H1 (cell line): ENCODE measurements at regions not wholly inside any gene's neighbourhood (a gene's known extent, or its start where the extent isn't known, plus 50 kb on each side); places are given as distances from the start of the nearest gene placed in this dataset.

Experiments
- CTCF ChIA-PET: fragments of 300-600 bp; sonication (Branson Sonifier 250); formaldehyde crosslinking; loops from one replicate; lab custom pipeline; 2021; ENCODE audit not compliant: partially characterized antibody; lab: Charles Lee
- POLR2A ChIA-PET: fragments of 300-600 bp; sonication (Branson Sonifier 250); formaldehyde crosslinking; loops from one replicate; lab custom pipeline; 2021; ENCODE audit warnings: inconsistent platforms; ENCODE audit not compliant: partially characterized antibody; lab: Charles Lee
- DNase-seq, 2 experiments: peaks; one replicate each; pipeline versions ENCODE4 v3.0.0 to v3.0.0-alpha.2; 2010 to 2022; ENCODE audit warnings: low spot score in 2 of 2, low read depth in 1 of 2, mixed read lengths in 1 of 2
- FAIRE-seq: peaks from 2 replicates; lab custom pipeline; 2011; peaks lifted over from hg19 to GRCh38; lab: Jason Lieb, UNC
- H2AFZ ChIP-seq: 2 replicates; pipeline ENCODE4 v1.8.1; 2012; ENCODE audit warnings: low read length, inconsistent platforms
- H2AK5ac ChIP-seq: 2 replicates; pipeline ENCODE4 v1.6.1; 2013; ENCODE audit warnings: low read depth, low read length
- H2BK120ac ChIP-seq: replicated peaks from 2 replicates; pipeline ENCODE3; 2013; ENCODE audit warnings: low read depth, low read length, inconsistent platforms
- H2BK12ac ChIP-seq: 2 replicates; pipeline ENCODE4 v1.6.1; 2013; ENCODE audit warnings: low read depth, low read length
- H2BK15ac ChIP-seq: 2 replicates; pipeline ENCODE4 v1.6.1; 2013; ENCODE audit warnings: low read length
- H2BK20ac ChIP-seq: 2 replicates; pipeline ENCODE4 v1.6.1; 2013; ENCODE audit warnings: low read length
- H2BK5ac ChIP-seq: 2 replicates; pipeline ENCODE4 v1.6.1; 2013; ENCODE audit warnings: low read depth, low read length
- H3K14ac ChIP-seq: 2 replicates; pipeline ENCODE4 v1.6.1; 2013; ENCODE audit warnings: inconsistent platforms; ENCODE audit not compliant: insufficient read length
- H3K18ac ChIP-seq: 2 replicates; pipeline ENCODE4 v1.6.1; 2013; ENCODE audit warnings: low read length; ENCODE audit errors: extremely low read depth
- H3K23ac ChIP-seq: 2 replicates; pipeline ENCODE4 v1.6.1; 2013; ENCODE audit warnings: inconsistent platforms; ENCODE audit not compliant: insufficient read length
- H3K23me2 ChIP-seq: 2 replicates; pipeline ENCODE4 v1.6.1; 2013; ENCODE audit warnings: low read depth, low read length
- H3K27ac ChIP-seq: 2 replicates; pipeline ENCODE4 v1.6.1; 2011; ENCODE audit warnings: low read depth, low read length, inconsistent platforms
- H3K27me3 ChIP-seq, 4 experiments: replicated peaks in 1 of 4; 1 replicate in 1 of 4; 2 replicates in 3 of 4; pipeline versions ENCODE4 v1.6.1 to v1.8.1; 2011 to 2013; ENCODE audit warnings: low read length in 3 of 4, mild to moderate bottlenecking in 3 of 4, inconsistent platforms in 2 of 4, mixed read lengths in 2 of 4, moderate library complexity in 1 of 4; ENCODE audit not compliant: control insufficient read depth in 3 of 4, insufficient read depth in 3 of 4; ENCODE audit errors: extremely low read depth in 1 of 4
- H3K36me3 ChIP-seq, 4 experiments: 2 replicates each; pipeline versions ENCODE4 v1.6.1 to v1.8.1; 2011 to 2013; ENCODE audit warnings: mild to moderate bottlenecking in 4 of 4, low read length in 3 of 4, moderate library complexity in 2 of 4, control low read depth in 1 of 4, inconsistent platforms in 1 of 4; ENCODE audit not compliant: insufficient read depth in 4 of 4, control insufficient read depth in 2 of 4
- H3K4ac ChIP-seq: replicated peaks from 2 replicates; pipeline ENCODE3; 2013; ENCODE audit warnings: low read length, low read depth, mixed read lengths, inconsistent platforms; ENCODE audit not compliant: insufficient read length
- H3K4me1 ChIP-seq, 4 experiments: replicated peaks in 1 of 4; 1 replicate in 1 of 4; 2 replicates in 3 of 4; pipeline versions ENCODE4 v1.6.1 to v1.8.1; 2011 to 2013; ENCODE audit warnings: low read length in 3 of 4, inconsistent platforms in 2 of 4, mixed read lengths in 1 of 4; ENCODE audit not compliant: insufficient read depth in 4 of 4, control insufficient read depth in 3 of 4
- H3K4me2 ChIP-seq, 2 experiments: 2 replicates each; pipeline versions ENCODE4 v1.6.1 to v1.8.1; 2011 to 2013; ENCODE audit warnings: low read depth in 2 of 2, low read length in 2 of 2, control low read depth in 1 of 2, inconsistent platforms in 1 of 2, mild to moderate bottlenecking in 1 of 2; ENCODE audit not compliant: insufficient read depth in 1 of 2
- H3K4me3 ChIP-seq, 4 experiments: fragments of 200-600, 300-600 bp in 1 of 4; sonication (generic), shearing (Covaris generic), sonication (Bioruptor Twin) in 1 of 4; 2 replicates each; pipeline versions ENCODE4 v1.5.1 to v1.8.1; 2011 to 2016; ENCODE audit warnings: low read length in 4 of 4, low read depth in 3 of 4, control low read depth in 2 of 4, inconsistent platforms in 2 of 4, mild to moderate bottlenecking in 2 of 4, mixed read lengths in 1 of 4, moderate library complexity in 1 of 4; ENCODE audit not compliant: insufficient read depth in 2 of 4; ENCODE audit errors: extremely low read depth in 1 of 4
- H3K56ac ChIP-seq: replicated peaks from 2 replicates; pipeline ENCODE3; 2013; ENCODE audit warnings: low read depth, mild to moderate bottlenecking, mixed read lengths, low read length, inconsistent platforms; ENCODE audit not compliant: insufficient read length
- H3K79me1 ChIP-seq: 2 replicates; pipeline ENCODE4 v1.6.1; 2013; ENCODE audit warnings: low read depth, low read length, control low read depth
- H3K79me2 ChIP-seq, 2 experiments: 2 replicates each; pipeline versions ENCODE4 v1.6.1 to v1.8.1; 2012 to 2013; ENCODE audit warnings: low read length in 2 of 2, mild to moderate bottlenecking in 2 of 2, inconsistent platforms in 1 of 2; ENCODE audit not compliant: insufficient read depth in 2 of 2, control insufficient read depth in 1 of 2
- H3K9ac ChIP-seq, 4 experiments: replicated peaks in 1 of 4; 1 replicate in 1 of 4; 2 replicates in 3 of 4; pipeline versions ENCODE4 v1.6.1 to v1.8.1; 2011 to 2013; ENCODE audit warnings: low read depth in 3 of 4, low read length in 3 of 4, control low read depth in 2 of 4, mild to moderate bottlenecking in 2 of 4, moderate library complexity in 2 of 4, inconsistent platforms in 1 of 4; ENCODE audit errors: extremely low read depth in 1 of 4
- H3K9me3 ChIP-seq, 2 experiments: 2 replicates each; pipeline versions ENCODE4 v1.6.1 to v1.8.1; 2012 to 2013; ENCODE audit warnings: mild to moderate bottlenecking in 2 of 2, moderate library complexity in 2 of 2, control low read depth in 1 of 2, inconsistent platforms in 1 of 2, low read depth in 1 of 2, low read length in 1 of 2, mixed read lengths in 1 of 2; ENCODE audit not compliant: insufficient read depth in 2 of 2
- H4K20me1 ChIP-seq, 2 experiments: replicated peaks in 1 of 2; 2 replicates each; pipeline versions ENCODE3 to v1.8.1; 2011 to 2013; ENCODE audit warnings: inconsistent platforms in 2 of 2, low read length in 2 of 2, mild to moderate bottlenecking in 1 of 2; ENCODE audit not compliant: insufficient read depth in 2 of 2, control insufficient read depth in 1 of 2
- H4K5ac ChIP-seq: 2 replicates; pipeline ENCODE4 v1.6.1; 2013; ENCODE audit warnings: low read length, low read depth, mixed read lengths, inconsistent platforms; ENCODE audit not compliant: insufficient read length
- H4K8ac ChIP-seq: 2 replicates; pipeline ENCODE4 v1.8.0; 2013; ENCODE audit warnings: mild to moderate bottlenecking, moderate library complexity, low read length, inconsistent platforms; ENCODE audit not compliant: insufficient read depth; ENCODE audit errors: extremely low read depth
- H4K91ac ChIP-seq: replicated peaks from 2 replicates; pipeline ENCODE3; 2013; ENCODE audit warnings: low read length, mixed read lengths, inconsistent platforms; ENCODE audit not compliant: insufficient read length
- BCL11A ChIP-seq, 2 experiments: IDR thresholded peaks; one replicate each; pipeline ENCODE4 v1.6.1; 2011; ENCODE audit warnings: low read depth in 2 of 2, low read length in 2 of 2, mild to moderate bottlenecking in 2 of 2
- CREB1 ChIP-seq: IDR thresholded peaks from 2 replicates; pipeline ENCODE4 v1.6.1; 2012; ENCODE audit warnings: inconsistent platforms
- CTBP2 ChIP-seq: IDR thresholded peaks from 2 replicates; pipeline ENCODE4 v1.7.0; 2011; ENCODE audit warnings: borderline replicate concordance, mild to moderate bottlenecking, moderate library complexity, mixed read lengths, low read length; ENCODE audit not compliant: insufficient read depth, insufficient read length
- NRF1 ChIP-seq: IDR thresholded peaks from 2 replicates; pipeline ENCODE4 v1.6.1; 2011; ENCODE audit warnings: mild to moderate bottlenecking, low read depth, low read length, improper control_type of control experiment
- RNF2 ChIP-seq: fragments of 200-900, 300-1000 bp; sonication (generic); IDR thresholded peaks from 2 replicates; pipeline ENCODE4 v1.7.1; 2016; ENCODE audit warnings: borderline replicate concordance, low read depth, mild to moderate bottlenecking, antibody characterized with exemption, low read length; ENCODE audit not compliant: poor library complexity, severe bottlenecking; ENCODE audit errors: missing control alignments
- RXRA ChIP-seq: IDR thresholded peaks from 2 replicates; pipeline ENCODE4 v1.6.1; 2011; ENCODE audit warnings: low read depth, mild to moderate bottlenecking, low read length, moderate library complexity; ENCODE audit not compliant: insufficient read depth
- TAF7 ChIP-seq: optimal IDR thresholded peaks from 2 replicates; pipeline ENCODE3; 2011; ENCODE audit warnings: low read depth, mild to moderate bottlenecking, inconsistent platforms, low read length, moderate library complexity, borderline replicate concordance
- TCF12 ChIP-seq: IDR thresholded peaks from 2 replicates; pipeline ENCODE4 v1.6.1; 2011; ENCODE audit warnings: low read depth, mild to moderate bottlenecking, low read length
- WGBS, 2 experiments: shearing (Covaris generic) in 1 of 2; methylation state at CpG; one replicate each; pipeline versions ENCODE4 v1.1.6 to v1.1.7; 2013 to 2015; ENCODE audit warnings: low lambda C conversion rate in 2 of 2, mixed read lengths in 2 of 2, inconsistent platforms in 1 of 2, low coverage in 1 of 2, missing lambda C conversion rate in 1 of 2; ENCODE audit not compliant: insufficient replicate concordance in 2 of 2, insufficient coverage in 1 of 2, insufficient read length in 1 of 2; ENCODE audit errors: extremely low coverage in 1 of 2, missing lambda C conversion rate in 1 of 2; 5-methylcytosine and 5-hydroxymethylcytosine counted together
- TF ChIP-seq, protein P1 (sequence below): IDR thresholded peaks from 2 replicates; pipeline ENCODE4 v1.6.1; 2011; ENCODE audit warnings: low read length, improper control_type of control experiment

DNA sequence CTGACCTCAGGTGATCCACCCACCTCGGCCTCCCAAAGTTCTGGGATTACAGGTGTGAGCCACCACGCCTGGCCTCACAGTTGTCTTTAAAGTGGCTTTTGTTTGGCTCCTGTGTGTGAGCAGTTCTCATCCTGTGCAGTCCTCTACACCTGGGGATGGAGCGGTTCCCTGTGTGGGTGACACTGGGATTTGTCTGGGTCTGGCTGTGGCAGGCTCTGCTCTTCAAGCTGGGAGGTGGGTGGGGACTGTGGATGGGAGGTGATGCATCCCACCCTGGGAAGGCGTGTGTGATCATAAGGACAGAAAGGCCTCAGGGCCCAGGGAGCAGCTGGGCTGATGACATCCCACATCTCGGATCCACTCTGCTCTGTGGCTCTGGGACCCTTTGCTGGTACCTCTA, 1266.8 kb downstream of the BRD1 start:
- Histone ChIP-seq H3K4me1 (no peaks in the 10 kb centered on the region), H2AK5ac (no peak overlapping the region), H3K4me2 (no peak overlapping the region), H3K14ac (no peak overlapping the region), H3K18ac (no peak overlapping the region), H3K9ac (no peak overlapping the region; a peak in 1 of 7 replicates), H2BK15ac (no peak overlapping the region), H3K27me3 (no peaks in the 10 kb centered on the region), H2AFZ (no peak overlapping the region), H3K4me3 (no peak overlapping the region), H4K8ac (no peak overlapping the region; the same call in 1 of the 2 replicates), H3K27ac (no peak overlapping the region), H4K91ac (no peak overlapping the region), H2BK20ac (no peak overlapping the region), H2BK120ac (no peak overlapping the region), H3K23me2 (peaks cover 2% of the 10 kb centered on the region; the same call in 1 of the 2 replicates), H2BK12ac (no peak overlapping the region), H4K5ac (no peak overlapping the region), H3K4ac (no peak overlapping the region), H3K56ac (no peak overlapping the region), H3K23ac (no peak overlapping the region), H3K79me1 (peaks cover 2% of the 10 kb centered on the region; the same call in 1 of the 2 replicates), H4K20me1 (peaks cover 5 to 17% of the 10 kb centered on the region in 2 experiments), H2BK5ac (no peak overlapping the region), H3K36me3 (no peaks in the 10 kb centered on the region), H3K79me2 (no peaks in the 10 kb centered on the region), H3K9me3 (no peaks in the 10 kb centered on the region)
- ChIA-PET POLR2A (no interaction called here), CTCF (no interaction called here)
- TF ChIP-seq CTBP2: no peak
- no peak for TF ChIP-seq BCL11A (IDR thresholded peaks at IDR 0.05; ENCODE audit: low read depth in 2 of 2, low read length in 2 of 2)
- TF ChIP-seq CREB1: no peak
- TF ChIP-seq, protein P1, sequence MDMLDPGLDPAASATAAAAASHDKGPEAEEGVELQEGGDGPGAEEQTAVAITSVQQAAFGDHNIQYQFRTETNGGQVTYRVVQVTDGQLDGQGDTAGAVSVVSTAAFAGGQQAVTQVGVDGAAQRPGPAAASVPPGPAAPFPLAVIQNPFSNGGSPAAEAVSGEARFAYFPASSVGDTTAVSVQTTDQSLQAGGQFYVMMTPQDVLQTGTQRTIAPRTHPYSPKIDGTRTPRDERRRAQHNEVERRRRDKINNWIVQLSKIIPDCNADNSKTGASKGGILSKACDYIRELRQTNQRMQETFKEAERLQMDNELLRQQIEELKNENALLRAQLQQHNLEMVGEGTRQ: no peak
- TF ChIP-seq RXRA: no peak
- no peak for TF ChIP-seq TCF12
- no peak for TF ChIP-seq TAF7
- no peak for TF ChIP-seq NRF1
- TF ChIP-seq RNF2: no peak
- WGBS, 2 experiments: 88% methylated on average over 5 of the region's 5 CpGs; no CpG with 5 or more reads in 1 of the 2 experiments
- FAIRE-seq: no peak
- no peak for DNase-seq
